GM23338 (cell line): ENCODE measurements at regions not wholly inside any gene's neighbourhood (a gene's known extent, or its start where the extent isn't known, plus 50 kb on each side); places are given as distances from the start of the nearest gene placed in this dataset.

Experiments
- REST ChIP-seq: IDR thresholded peaks from one replicate; pipeline ENCODE4 v1.6.1; 2018; ENCODE audit warnings: antibody characterized with exemption; ENCODE audit not compliant: unreplicated experiment
- TF ChIP-seq, protein P1 (sequence below), 2 experiments: fragments of 200-600 bp in 1 of 2; sonication (generic) in 1 of 2; conservative IDR thresholded peaks; 2 replicates each; pipeline versions ENCODE4 v1.5.1 to v1.6.1; 2016 to 2017; ENCODE audit warnings: antibody characterized with exemption in 2 of 2, low read depth in 2 of 2, mild to moderate bottlenecking in 2 of 2, moderate library complexity in 1 of 2

GRCh38 chr2:39540414-39540813 is 103.3 kb upstream of the MAP4K3 start:
- no peak for TF ChIP-seq REST
- TF ChIP-seq, protein P1, sequence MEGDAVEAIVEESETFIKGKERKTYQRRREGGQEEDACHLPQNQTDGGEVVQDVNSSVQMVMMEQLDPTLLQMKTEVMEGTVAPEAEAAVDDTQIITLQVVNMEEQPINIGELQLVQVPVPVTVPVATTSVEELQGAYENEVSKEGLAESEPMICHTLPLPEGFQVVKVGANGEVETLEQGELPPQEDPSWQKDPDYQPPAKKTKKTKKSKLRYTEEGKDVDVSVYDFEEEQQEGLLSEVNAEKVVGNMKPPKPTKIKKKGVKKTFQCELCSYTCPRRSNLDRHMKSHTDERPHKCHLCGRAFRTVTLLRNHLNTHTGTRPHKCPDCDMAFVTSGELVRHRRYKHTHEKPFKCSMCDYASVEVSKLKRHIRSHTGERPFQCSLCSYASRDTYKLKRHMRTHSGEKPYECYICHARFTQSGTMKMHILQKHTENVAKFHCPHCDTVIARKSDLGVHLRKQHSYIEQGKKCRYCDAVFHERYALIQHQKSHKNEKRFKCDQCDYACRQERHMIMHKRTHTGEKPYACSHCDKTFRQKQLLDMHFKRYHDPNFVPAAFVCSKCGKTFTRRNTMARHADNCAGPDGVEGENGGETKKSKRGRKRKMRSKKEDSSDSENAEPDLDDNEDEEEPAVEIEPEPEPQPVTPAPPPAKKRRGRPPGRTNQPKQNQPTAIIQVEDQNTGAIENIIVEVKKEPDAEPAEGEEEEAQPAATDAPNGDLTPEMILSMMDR (conservative IDR thresholded peaks at IDR 0.05; ENCODE audit: low read depth in 2 of 2), result no peak
